GM23338 (cell line): ENCODE measurements at regions not wholly inside any gene's neighbourhood (a gene's known extent, or its start where the extent isn't known, plus 50 kb on each side); places are given as distances from the start of the nearest gene placed in this dataset.

Experiments
- ATAC-seq: fragments of 200-7000 bp; cut with Tn5 transposase; 3 replicates; pipeline ENCODE4 v1.9.1; 2020
- DNase-seq: peaks from one replicate; pipeline ENCODE4 v3.0.0-alpha.2; 2015; ENCODE audit warnings: low spot score
- H2AFZ ChIP-seq: fragments of 200-600 bp; sonication (generic); 2 replicates; pipeline ENCODE4 v1.8.0; 2016; ENCODE audit warnings: antibody characterized with exemption, mild to moderate bottlenecking, moderate library complexity
- H3F3A ChIP-seq: fragments of 200-600 bp; sonication (generic); replicated peaks from 2 replicates; pipeline ENCODE4 v1.8.0; 2017; ENCODE audit warnings: antibody characterized with exemption, mixed run types, low read depth
- H3K27ac ChIP-seq: fragments of 200-600 bp; sonication (generic); 2 replicates; pipeline ENCODE4 v1.6.1; 2016; ENCODE audit warnings: low read depth
- H3K27me3 ChIP-seq: fragments of 200-600 bp; sonication (generic); 2 replicates; pipeline ENCODE4 v1.8.0; 2016; ENCODE audit warnings: mild to moderate bottlenecking, mixed run types, moderate library complexity; ENCODE audit not compliant: insufficient read depth
- H3K36me3 ChIP-seq: fragments of 200-600 bp; sonication (generic); 2 replicates; pipeline ENCODE4 v1.8.0; 2016; ENCODE audit warnings: mild to moderate bottlenecking; ENCODE audit not compliant: insufficient read depth
- H3K4me1 ChIP-seq: fragments of 200-600 bp; sonication (generic); 2 replicates; pipeline ENCODE4 v1.8.0; 2016; ENCODE audit warnings: mild to moderate bottlenecking, moderate library complexity; ENCODE audit not compliant: insufficient read depth
- H3K4me2 ChIP-seq: fragments of 200-600 bp; sonication (generic); 2 replicates; pipeline ENCODE4 v1.7.1; 2017; ENCODE audit warnings: mixed run types
- H3K4me3 ChIP-seq: fragments of 200-600 bp; sonication (generic); 2 replicates; pipeline ENCODE4 v1.6.1; 2016; ENCODE audit warnings: mixed run types
- H3K79me2 ChIP-seq: fragments of 200-600 bp; sonication (generic); replicated peaks from 2 replicates; pipeline ENCODE4 v1.8.0; 2017; ENCODE audit warnings: mild to moderate bottlenecking; ENCODE audit not compliant: insufficient read depth
- H3K9me2 ChIP-seq: fragments of 200-600 bp; sonication (generic); 2 replicates; pipeline ENCODE4 v1.8.0; 2017; ENCODE audit not compliant: insufficient read depth
- H4K20me1 ChIP-seq: fragments of 200-600 bp; sonication (generic); replicated peaks from 2 replicates; pipeline ENCODE4 v1.8.0; 2017; ENCODE audit warnings: mild to moderate bottlenecking; ENCODE audit not compliant: insufficient read depth
- H3K27ac Mint-ChIP-seq: 2 replicates; pipeline ENCODE4 v1.8.0; 2020; ENCODE audit warnings: inconsistent platforms, mild to moderate bottlenecking, moderate library complexity, mixed read lengths
- H3K27me3 Mint-ChIP-seq: 3 replicates; pipeline ENCODE4 v1.8.0; 2022; ENCODE audit warnings: low read depth, mild to moderate bottlenecking, moderate library complexity, mixed read lengths, inconsistent platforms; ENCODE audit not compliant: insufficient read depth, poor library complexity
- H3K36me3 Mint-ChIP-seq: 3 replicates; pipeline ENCODE4 v1.8.0; 2021; ENCODE audit warnings: low read depth, mild to moderate bottlenecking, inconsistent platforms, moderate library complexity, mixed read lengths
- H3K4me1 Mint-ChIP-seq: 3 replicates; pipeline ENCODE4 v1.8.0; 2020; ENCODE audit warnings: mild to moderate bottlenecking, inconsistent platforms, mixed read lengths
- H3K4me3 Mint-ChIP-seq: 3 replicates; pipeline ENCODE4 v1.8.0; 2021; ENCODE audit warnings: moderate library complexity, mild to moderate bottlenecking, inconsistent platforms, mixed read lengths
- H3K9me3 Mint-ChIP-seq: 3 replicates; pipeline ENCODE4 v1.8.0; 2020; ENCODE audit warnings: moderate library complexity, mild to moderate bottlenecking, inconsistent platforms, mixed read lengths
- CREB1 ChIP-seq: fragments of 250-450 bp; sonication (Bioruptor Pico); IDR thresholded peaks from 2 replicates; pipeline ENCODE4 v1.5.0; 2020; ENCODE audit warnings: low read depth, mild to moderate bottlenecking, moderate library complexity
- CTCF ChIP-seq, 2 experiments: fragments of 200-600 bp in 1 of 2; sonication (generic) in 1 of 2; conservative IDR thresholded peaks; 2 replicates each; pipeline versions ENCODE4 v1.5.1 to v1.6.1; 2016 to 2017; ENCODE audit warnings: antibody characterized with exemption in 2 of 2, low read depth in 2 of 2, mild to moderate bottlenecking in 2 of 2, moderate library complexity in 1 of 2
- ETS1 ChIP-seq: IDR thresholded peaks from 2 replicates; pipeline ENCODE4 v1.6.1; 2016; ENCODE audit warnings: antibody characterized with exemption
- EZH2 ChIP-seq: fragments of 200-600 bp; sonication (generic); IDR thresholded peaks from one replicate; pipeline ENCODE4 v1.8.0; 2017; ENCODE audit warnings: antibody characterized with exemption, mild to moderate bottlenecking, low read depth; ENCODE audit not compliant: unreplicated experiment
- EZH2phosphoT487 ChIP-seq: fragments of 200-600 bp; sonication (generic); IDR thresholded peaks from one replicate; pipeline ENCODE4 v1.8.1; 2018; ENCODE audit warnings: antibody characterized with exemption; ENCODE audit not compliant: unreplicated experiment
- JUNB ChIP-seq: IDR thresholded peaks from one replicate; pipeline ENCODE4 v1.6.1; 2016; ENCODE audit warnings: antibody characterized with exemption; ENCODE audit not compliant: unreplicated experiment
- NANOG ChIP-seq: IDR thresholded peaks from 2 replicates; pipeline ENCODE4 v1.6.1; 2016; ENCODE audit warnings: antibody characterized with exemption, borderline replicate concordance
- POLR2AphosphoS5 ChIP-seq: IDR thresholded peaks from 2 replicates; pipeline ENCODE4 v1.6.1; 2016; ENCODE audit warnings: antibody characterized with exemption, low read depth
- REST ChIP-seq: IDR thresholded peaks from one replicate; pipeline ENCODE4 v1.6.1; 2018; ENCODE audit warnings: antibody characterized with exemption; ENCODE audit not compliant: unreplicated experiment
- STAT1 ChIP-seq: IDR thresholded peaks from one replicate; pipeline ENCODE4 v1.6.1; 2016; ENCODE audit warnings: antibody characterized with exemption; ENCODE audit not compliant: unreplicated experiment
- ZNF114 ChIP-seq: fragments of 250-450 bp; sonication (Bioruptor Pico); IDR thresholded peaks from 2 replicates; pipeline ENCODE4 v1.5.0; 2020; ENCODE audit warnings: mild to moderate bottlenecking, moderate library complexity
- ZNF331 ChIP-seq: fragments of 250-450 bp; sonication (Bioruptor Pico); IDR thresholded peaks from 2 replicates; pipeline ENCODE4 v1.5.0; 2020; ENCODE audit warnings: low read depth, mild to moderate bottlenecking, moderate library complexity
- TF ChIP-seq, protein P1 (sequence below): fragments of 250-450 bp; sonication (Bioruptor Pico); IDR thresholded peaks from 2 replicates; pipeline ENCODE4 v1.5.0; 2020; ENCODE audit warnings: mild to moderate bottlenecking, moderate library complexity

DNA sequence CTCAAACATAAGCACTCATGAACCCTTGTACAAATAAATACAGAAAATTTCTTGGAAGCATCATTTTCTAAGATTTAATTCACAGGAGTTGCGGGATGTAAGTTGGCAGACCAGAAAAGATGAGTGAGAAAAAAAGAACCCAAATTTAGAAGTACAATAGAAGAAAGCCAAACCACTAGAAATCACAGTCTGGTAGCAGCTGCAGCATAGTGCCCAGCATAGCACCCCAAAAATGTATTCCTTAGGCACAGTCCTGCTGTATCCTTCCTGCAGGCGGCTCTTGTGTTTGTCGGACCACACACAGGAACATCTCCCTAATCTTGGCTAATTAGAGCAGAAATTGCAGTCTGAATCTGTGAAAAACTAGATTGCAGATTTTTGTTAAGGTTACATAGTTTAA lies 208.5 kb upstream of the TRPM3 start:
- no peaks in the 10 kb centered on the region for H3F3A ChIP-seq
- Mint-ChIP-seq H3K27me3 (no peaks in the 10 kb centered on the region), H3K9me3 (no peaks in the 10 kb centered on the region), H3K4me1 (peaks cover 11% of the 10 kb centered on the region), H3K27ac (no peak overlapping the region), H3K4me3 (no peak overlapping the region), H3K36me3 (no peaks in the 10 kb centered on the region)
- H3K9me2 ChIP-seq: no peaks in the 10 kb centered on the region
- ATAC-seq (no peak), DNase-seq (no peak)
- H3K4me2 ChIP-seq: no peak overlapping the region
- no peak overlapping the region for H3K27ac ChIP-seq
- no peaks in the 10 kb centered on the region for H3K36me3 ChIP-seq
- TF ChIP-seq ZNF114: no peak
- no peak for TF ChIP-seq ETS1
- no peak for TF ChIP-seq ZNF331 (CRISPR knock-in tag)
- no peak for TF ChIP-seq CREB1 (CRISPR knock-in tag)
- TF ChIP-seq EZH2: no peak
- no peak for TF ChIP-seq JUNB
- TF ChIP-seq, protein P1, sequence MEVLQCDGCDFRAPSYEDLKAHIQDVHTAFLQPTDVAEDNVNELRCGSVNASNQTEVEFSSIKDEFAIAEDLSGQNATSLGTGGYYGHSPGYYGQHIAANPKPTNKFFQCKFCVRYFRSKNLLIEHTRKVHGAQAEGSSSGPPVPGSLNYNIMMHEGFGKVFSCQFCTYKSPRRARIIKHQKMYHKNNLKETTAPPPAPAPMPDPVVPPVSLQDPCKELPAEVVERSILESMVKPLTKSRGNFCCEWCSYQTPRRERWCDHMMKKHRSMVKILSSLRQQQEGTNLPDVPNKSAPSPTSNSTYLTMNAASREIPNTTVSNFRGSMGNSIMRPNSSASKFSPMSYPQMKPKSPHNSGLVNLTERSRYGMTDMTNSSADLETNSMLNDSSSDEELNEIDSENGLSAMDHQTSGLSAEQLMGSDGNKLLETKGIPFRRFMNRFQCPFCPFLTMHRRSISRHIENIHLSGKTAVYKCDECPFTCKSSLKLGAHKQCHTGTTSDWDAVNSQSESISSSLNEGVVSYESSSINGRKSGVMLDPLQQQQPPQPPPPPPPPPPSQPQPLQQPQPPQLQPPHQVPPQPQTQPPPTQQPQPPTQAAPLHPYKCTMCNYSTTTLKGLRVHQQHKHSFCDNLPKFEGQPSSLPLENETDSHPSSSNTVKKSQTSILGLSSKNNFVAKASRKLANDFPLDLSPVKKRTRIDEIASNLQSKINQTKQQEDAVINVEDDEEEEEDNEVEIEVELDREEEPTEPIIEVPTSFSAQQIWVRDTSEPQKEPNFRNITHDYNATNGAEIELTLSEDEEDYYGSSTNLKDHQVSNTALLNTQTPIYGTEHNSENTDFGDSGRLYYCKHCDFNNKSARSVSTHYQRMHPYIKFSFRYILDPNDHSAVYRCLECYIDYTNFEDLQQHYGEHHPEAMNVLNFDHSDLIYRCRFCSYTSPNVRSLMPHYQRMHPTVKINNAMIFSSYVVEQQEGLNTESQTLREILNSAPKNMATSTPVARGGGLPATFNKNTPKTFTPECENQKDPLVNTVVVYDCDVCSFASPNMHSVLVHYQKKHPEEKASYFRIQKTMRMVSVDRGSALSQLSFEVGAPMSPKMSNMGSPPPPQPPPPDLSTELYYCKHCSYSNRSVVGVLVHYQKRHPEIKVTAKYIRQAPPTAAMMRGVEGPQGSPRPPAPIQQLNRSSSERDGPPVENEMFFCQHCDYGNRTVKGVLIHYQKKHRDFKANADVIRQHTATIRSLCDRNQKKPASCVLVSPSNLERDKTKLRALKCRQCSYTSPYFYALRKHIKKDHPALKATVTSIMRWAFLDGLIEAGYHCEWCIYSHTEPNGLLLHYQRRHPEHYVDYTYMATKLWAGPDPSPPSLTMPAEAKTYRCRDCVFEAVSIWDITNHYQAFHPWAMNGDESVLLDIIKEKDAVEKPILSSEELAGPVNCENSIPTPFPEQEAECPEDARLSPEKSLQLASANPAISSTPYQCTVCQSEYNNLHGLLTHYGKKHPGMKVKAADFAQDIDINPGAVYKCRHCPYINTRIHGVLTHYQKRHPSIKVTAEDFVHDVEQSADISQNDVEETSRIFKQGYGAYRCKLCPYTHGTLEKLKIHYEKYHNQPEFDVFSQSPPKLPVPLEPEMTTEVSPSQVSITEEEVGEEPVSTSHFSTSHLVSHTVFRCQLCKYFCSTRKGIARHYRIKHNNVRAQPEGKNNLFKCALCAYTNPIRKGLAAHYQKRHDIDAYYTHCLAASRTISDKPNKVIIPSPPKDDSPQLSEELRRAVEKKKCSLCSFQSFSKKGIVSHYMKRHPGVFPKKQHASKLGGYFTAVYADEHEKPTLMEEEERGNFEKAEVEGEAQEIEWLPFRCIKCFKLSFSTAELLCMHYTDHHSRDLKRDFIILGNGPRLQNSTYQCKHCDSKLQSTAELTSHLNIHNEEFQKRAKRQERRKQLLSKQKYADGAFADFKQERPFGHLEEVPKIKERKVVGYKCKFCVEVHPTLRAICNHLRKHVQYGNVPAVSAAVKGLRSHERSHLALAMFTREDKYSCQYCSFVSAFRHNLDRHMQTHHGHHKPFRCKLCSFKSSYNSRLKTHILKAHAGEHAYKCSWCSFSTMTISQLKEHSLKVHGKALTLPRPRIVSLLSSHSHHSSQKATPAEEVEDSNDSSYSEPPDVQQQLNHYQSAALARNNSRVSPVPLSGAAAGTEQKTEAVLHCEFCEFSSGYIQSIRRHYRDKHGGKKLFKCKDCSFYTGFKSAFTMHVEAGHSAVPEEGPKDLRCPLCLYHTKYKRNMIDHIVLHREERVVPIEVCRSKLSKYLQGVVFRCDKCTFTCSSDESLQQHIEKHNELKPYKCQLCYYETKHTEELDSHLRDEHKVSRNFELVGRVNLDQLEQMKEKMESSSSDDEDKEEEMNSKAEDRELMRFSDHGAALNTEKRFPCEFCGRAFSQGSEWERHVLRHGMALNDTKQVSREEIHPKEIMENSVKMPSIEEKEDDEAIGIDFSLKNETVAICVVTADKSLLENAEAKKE (CRISPR knock-in tag): no peak
- TF ChIP-seq CTCF (conservative IDR thresholded peaks at IDR 0.05; ENCODE audit: low read depth in 2 of 2): no peak
- no peak for TF ChIP-seq STAT1
- no peak for TF ChIP-seq EZH2phosphoT487
- TF ChIP-seq NANOG: no peak
- TF ChIP-seq POLR2AphosphoS5: no peak
- no peak for TF ChIP-seq REST
- H4K20me1 ChIP-seq: no peaks in the 10 kb centered on the region
- no peaks in the 10 kb centered on the region for H3K79me2 ChIP-seq
- no peak overlapping the region for H2AFZ ChIP-seq
- no peak overlapping the region for H3K4me3 ChIP-seq
- peaks cover 10% of the 10 kb centered on the region for H3K4me1 ChIP-seq
- H3K27me3 ChIP-seq: no peaks in the 10 kb centered on the region
